Rectal smooth muscle tissue (tissue), 1 donor: ENCODE measurements at regions not wholly inside any gene's neighbourhood (a gene's known extent, or its start where the extent isn't known, plus 50 kb on each side); places are given as distances from the start of the nearest gene placed in this dataset.

Source experiments
- H3K27ac ChIP-seq: one replicate; pipeline ENCODE4 v1.7.0; 2013; ENCODE audit warnings: low read depth, low read length, inconsistent platforms
- H3K27me3 ChIP-seq: one replicate; pipeline ENCODE4 v1.7.0; 2013; ENCODE audit warnings: low read length; ENCODE audit not compliant: control insufficient read depth, insufficient read depth
- H3K36me3 ChIP-seq: one replicate; pipeline ENCODE4 v1.7.0; 2013; ENCODE audit warnings: low read length; ENCODE audit not compliant: control insufficient read depth, insufficient read depth
- H3K4me1 ChIP-seq: one replicate; pipeline ENCODE4 v1.7.0; 2013; ENCODE audit warnings: low read length; ENCODE audit not compliant: control insufficient read depth, insufficient read depth
- H3K4me3 ChIP-seq: one replicate; pipeline ENCODE4 v1.7.0; 2013; ENCODE audit warnings: low read length
- H3K9ac ChIP-seq: one replicate; pipeline ENCODE4 v1.7.0; 2013; ENCODE audit warnings: low read length

- Histone ChIP-seq H3K9ac (no peak overlapping the region), H3K27ac (no peak overlapping the region), H3K4me1 (no peaks in the 10 kb centered on the region), H3K36me3 (no peaks in the 10 kb centered on the region), H3K27me3 (no peaks in the 10 kb centered on the region), H3K4me3 (no peak overlapping the region)
These were observed 278.2 kb downstream of the BRINP1 start for GRCh38 chr9:119091074-119091473.

DNA sequence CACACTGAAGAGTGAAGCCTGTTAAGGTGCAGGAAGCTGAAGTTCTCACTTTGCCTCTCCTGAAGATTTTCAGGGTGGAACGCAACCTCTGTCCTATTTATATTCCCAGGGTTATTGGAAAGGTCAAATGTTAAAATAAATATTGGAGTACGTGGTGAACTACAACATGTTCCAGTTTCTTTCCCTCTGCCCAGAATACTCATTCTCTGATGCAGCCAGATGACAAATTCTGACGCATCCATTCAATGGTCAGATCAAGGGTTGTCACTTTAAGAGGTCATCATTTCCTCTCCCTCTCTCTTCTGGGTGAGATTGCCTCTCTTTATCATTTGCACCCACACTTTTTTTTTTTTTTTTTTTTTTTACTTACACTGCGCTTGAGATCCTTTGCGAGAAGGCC is 277.1 kb downstream of the BRINP1 start:
- H3K4me3 ChIP-seq, result no peak overlapping the region
- no peaks in the 10 kb centered on the region for H3K27me3 ChIP-seq
- H3K36me3 ChIP-seq, result no peaks in the 10 kb centered on the region
- H3K4me1 ChIP-seq, result no peaks in the 10 kb centered on the region
- H3K27ac ChIP-seq, result no peak overlapping the region
- no peak overlapping the region for H3K9ac ChIP-seq

GRCh38 chr9:119094086-119094485 is 275.1 kb downstream of the BRINP1 start:
- Histone ChIP-seq H3K4me3 (no peak overlapping the region), H3K9ac (no peak overlapping the region), H3K27ac (no peak overlapping the region), H3K36me3 (no peaks in the 10 kb centered on the region), H3K4me1 (no peaks in the 10 kb centered on the region), H3K27me3 (no peaks in the 10 kb centered on the region)

GRCh38 chr9:119095072-119095471 is 274.2 kb downstream of the BRINP1 start:
- Histone ChIP-seq H3K9ac (no peak overlapping the region), H3K36me3 (no peaks in the 10 kb centered on the region), H3K27ac (no peak overlapping the region), H3K4me3 (no peak overlapping the region), H3K4me1 (no peaks in the 10 kb centered on the region), H3K27me3 (no peaks in the 10 kb centered on the region)

DNA sequence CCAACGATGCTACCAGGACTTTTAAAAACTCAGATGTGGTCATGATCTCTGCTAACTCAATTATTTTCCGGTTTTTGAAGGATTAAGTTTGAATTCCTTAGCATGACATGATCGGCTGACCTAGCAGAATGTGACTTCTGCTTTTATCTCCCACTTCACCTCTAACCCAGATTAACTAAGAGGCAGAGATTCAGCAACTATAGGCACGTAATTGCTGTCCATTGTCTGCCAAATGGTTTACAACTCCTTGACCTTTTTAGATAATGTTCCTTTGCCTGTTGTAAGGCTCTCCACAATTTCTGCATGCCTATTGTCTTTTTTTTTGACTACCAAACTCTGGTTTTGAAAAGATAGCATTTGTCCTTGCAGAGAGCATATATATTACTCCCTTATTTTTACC is 268.2 kb downstream of the BRINP1 start:
- no peaks in the 10 kb centered on the region for H3K4me1 ChIP-seq

GRCh38 chr9:119114681-119115080 is 254.6 kb downstream of the BRINP1 start:
- H3K27ac ChIP-seq, result no peak overlapping the region
- no peaks in the 10 kb centered on the region for H3K36me3 ChIP-seq
- no peaks in the 10 kb centered on the region for H3K27me3 ChIP-seq
- no peak overlapping the region for H3K4me3 ChIP-seq
- no peak overlapping the region for H3K9ac ChIP-seq
- no peaks in the 10 kb centered on the region for H3K4me1 ChIP-seq

More for the DNA sequence above, 268.2 kb downstream of the BRINP1 start:
- Histone ChIP-seq H3K27ac (no peak overlapping the region), H3K27me3 (no peaks in the 10 kb centered on the region), H3K36me3 (no peaks in the 10 kb centered on the region), H3K4me3 (no peak overlapping the region), H3K9ac (no peak overlapping the region)
